GM12891 (cell line): ENCODE measurements at regions not wholly inside any gene's neighbourhood (a gene's known extent, or its start where the extent isn't known, plus 50 kb on each side); places are given as distances from the start of the nearest gene placed in this dataset.

Experiments
- PAX5 ChIP-seq: IDR thresholded peaks from 2 replicates; pipeline ENCODE4 v1.6.1; 2011; ENCODE audit warnings: low read length, moderate library complexity, mild to moderate bottlenecking; ENCODE audit not compliant: insufficient read depth, severe bottlenecking
- POLR2A ChIP-seq: IDR thresholded peaks from 2 replicates; pipeline ENCODE4 v1.6.1; 2011; ENCODE audit warnings: low read depth, low read length, control low read depth
- POLR2AphosphoS5 ChIP-seq: IDR thresholded peaks from 2 replicates; pipeline ENCODE4 v1.6.1; 2011; ENCODE audit warnings: low read depth, low read length, control low read depth
- POU2F2 ChIP-seq: IDR thresholded peaks from 2 replicates; pipeline ENCODE4 v1.6.1; 2011; ENCODE audit warnings: low read depth, mild to moderate bottlenecking, control low read depth, low read length, moderate library complexity
- SPI1 ChIP-seq: IDR thresholded peaks from 2 replicates; pipeline ENCODE4 v1.6.1; 2011; ENCODE audit warnings: low read depth, low read length, control low read depth
- TAF1 ChIP-seq: IDR thresholded peaks from 2 replicates; pipeline ENCODE4 v1.6.1; 2011; ENCODE audit warnings: low read depth, low read length, control low read depth

- TF ChIP-seq POLR2A (no peak), POLR2AphosphoS5 (no peak), POU2F2 (no peak), TAF1 (no peak), PAX5 (no peak), SPI1 (no peak)
These were observed 480.9 kb downstream of the FBXO15 start for GRCh38 chr18:73666772-73667171.
